ENCODE measurements at regions not wholly inside any gene's neighbourhood (a gene's known extent, or its start where the extent isn't known, plus 50 kb on each side); places are given as distances from the start of the nearest gene placed in this dataset.

GRCh38 chr13:83987394-83987793, 105.1 kb upstream of the SLITRK1 start:
- Histone ChIP-seq H3K27me3 (replicated peaks in 1 of 7) (no peaks in the 10 kb centered on the region), H3K9me3 (no peaks in the 10 kb centered on the region), H3K36me3 (no peaks in the 10 kb centered on the region), H3K4me3 (no peak overlapping the region), H3K4me1 (no peaks in the 10 kb centered on the region), H3K27ac (no peak overlapping the region)
- 78 to 90% (median 85%) methylated on average over 1 of the region's 1 CpG for WGBS, 5 donors
- DNase-seq: no peak
- no peak for TF ChIP-seq POLR2A (IDR thresholded peaks at IDR 0.05)
- no peak for TF ChIP-seq CTCF (IDR thresholded peaks at IDR 0.05 in 8 of 11, conservative IDR thresholded peaks at IDR 0.05 in 3 of 11)
- no peak for TF ChIP-seq POLR2AphosphoS5 (IDR thresholded peaks at IDR 0.05)
- intact Hi-C loops (cut with DNase I; ENCODE audit: low total_unique reads): no loop called here

GRCh38 chr13:83984793-83985192, 102.5 kb upstream of the SLITRK1 start:
- Histone ChIP-seq H3K9me3 (no peaks in the 10 kb centered on the region), H3K36me3 (no peaks in the 10 kb centered on the region), H3K4me1 (no peaks in the 10 kb centered on the region), H3K4me3 (no peak overlapping the region), H3K27ac (no peak overlapping the region), H3K27me3 (replicated peaks in 1 of 7) (no peaks in the 10 kb centered on the region)
- no peak for TF ChIP-seq POLR2AphosphoS5 (IDR thresholded peaks at IDR 0.05)
- no peak for TF ChIP-seq POLR2A (IDR thresholded peaks at IDR 0.05)
- TF ChIP-seq CTCF (IDR thresholded peaks at IDR 0.05 in 8 of 11, conservative IDR thresholded peaks at IDR 0.05 in 3 of 11): no peak
- intact Hi-C loops (cut with DNase I; ENCODE audit: low total_unique reads): no loop called here
- WGBS, 5 donors: 54 to 78% (median 64%) methylated on average over 1 of the region's 1 CpG
- DNase-seq: no peak

GRCh38 chr13:83980331-83980730, 98.1 kb upstream of the SLITRK1 start:
- H3K36me3 ChIP-seq: no peaks in the 10 kb centered on the region
- H3K4me3 ChIP-seq: no peak overlapping the region
- no peaks in the 10 kb centered on the region for H3K27me3 ChIP-seq (replicated peaks in 1 of 7)
- TF ChIP-seq POLR2AphosphoS5 (IDR thresholded peaks at IDR 0.05) (no peak), POLR2A (IDR thresholded peaks at IDR 0.05) (no peak), CTCF (IDR thresholded peaks at IDR 0.05 in 8 of 11, conservative IDR thresholded peaks at IDR 0.05 in 3 of 11) (no peak)
- 69 to 79% (median 75%) methylated on average over 5 of the region's 5 CpGs for WGBS, 5 donors
- H3K4me1 ChIP-seq: no peaks in the 10 kb centered on the region
- no peaks in the 10 kb centered on the region for H3K9me3 ChIP-seq
- H3K27ac ChIP-seq: no peak overlapping the region
- no peak for DNase-seq
- intact Hi-C loops (cut with DNase I; ENCODE audit: low total_unique reads): no loop called here

- TF ChIP-seq CTCF (IDR thresholded peaks at IDR 0.05 in 8 of 11, conservative IDR thresholded peaks at IDR 0.05 in 3 of 11) (no peak), POLR2AphosphoS5 (IDR thresholded peaks at IDR 0.05) (no peak)
- H3K27ac ChIP-seq: no peak overlapping the region
- H3K4me3 ChIP-seq: no peak overlapping the region
- H3K36me3 ChIP-seq: no peaks in the 10 kb centered on the region
- intact Hi-C loops (cut with DNase I; ENCODE audit: low total_unique reads): no loop called here
- no peaks in the 10 kb centered on the region for H3K27me3 ChIP-seq (replicated peaks in 1 of 7)
- DNase-seq: no peak
- no peaks in the 10 kb centered on the region for H3K9me3 ChIP-seq
- H3K4me1 ChIP-seq: no peaks in the 10 kb centered on the region
These were observed 93.4 kb upstream of the SLITRK1 start for GRCh38 chr13:83975655-83976165.
